BLaER1 (cell line): ENCODE measurements at regions not wholly inside any gene's neighbourhood (a gene's known extent, or its start where the extent isn't known, plus 50 kb on each side); places are given as distances from the start of the nearest gene placed in this dataset.
"Not testable (repeated sequence)": the region's sequence is repeated elsewhere in the genome, so short reads cannot be mapped to it uniquely, and the experiment has no call there.

ENCODE experiments used
- H3K27ac ChIP-seq: shearing (Covaris generic); formaldehyde crosslinking; 2 replicates; pipeline ENCODE4 v1.8.1; 2022
- H3K27me3 ChIP-seq: shearing (Covaris generic); formaldehyde crosslinking; 2 replicates; pipeline ENCODE4 v1.8.1; 2022
- H3K36me3 ChIP-seq: shearing (Covaris generic); formaldehyde crosslinking; 2 replicates; pipeline ENCODE4 v1.8.1; 2022
- H3K4me1 ChIP-seq: shearing (Covaris generic); formaldehyde crosslinking; 2 replicates; pipeline ENCODE4 v1.8.1; 2022
- H3K4me2 ChIP-seq: shearing (Covaris generic); formaldehyde crosslinking; 2 replicates; pipeline ENCODE4 v1.8.1; 2022
- H3K4me3 ChIP-seq: shearing (Covaris generic); formaldehyde crosslinking; 2 replicates; pipeline ENCODE4 v1.8.1; 2022
- H3K9ac ChIP-seq: shearing (Covaris generic); formaldehyde crosslinking; 2 replicates; pipeline ENCODE4 v1.8.1; 2022
- H3K9me3 ChIP-seq: shearing (Covaris generic); formaldehyde crosslinking; 2 replicates; pipeline ENCODE4 v1.8.1; 2022
- H4K20me1 ChIP-seq: shearing (Covaris generic); formaldehyde crosslinking; 2 replicates; pipeline ENCODE4 v1.8.1; 2022
- Cebpa-rat ChIP-seq: shearing (Covaris generic); IDR thresholded peaks from 2 replicates; pipeline ENCODE4 v1.8.1; 2022

- H3K4me2 ChIP-seq = no peak overlapping the region
- H3K27ac ChIP-seq = no peak overlapping the region
- H4K20me1 ChIP-seq = no peaks in the 10 kb centered on the region
- TF ChIP-seq Cebpa-rat = no peak
- no peaks in the 10 kb centered on the region for H3K27me3 ChIP-seq
- no peaks in the 10 kb centered on the region for H3K4me1 ChIP-seq
- no peaks in the 10 kb centered on the region for H3K36me3 ChIP-seq
- H3K9ac ChIP-seq = no peak overlapping the region
- no peaks in the 10 kb centered on the region for H3K9me3 ChIP-seq
- H3K4me3 ChIP-seq = no peak overlapping the region
Observed at GRCh38 chr5:24232041-24232440, 412.7 kb downstream of the CDH10 start.

DNA sequence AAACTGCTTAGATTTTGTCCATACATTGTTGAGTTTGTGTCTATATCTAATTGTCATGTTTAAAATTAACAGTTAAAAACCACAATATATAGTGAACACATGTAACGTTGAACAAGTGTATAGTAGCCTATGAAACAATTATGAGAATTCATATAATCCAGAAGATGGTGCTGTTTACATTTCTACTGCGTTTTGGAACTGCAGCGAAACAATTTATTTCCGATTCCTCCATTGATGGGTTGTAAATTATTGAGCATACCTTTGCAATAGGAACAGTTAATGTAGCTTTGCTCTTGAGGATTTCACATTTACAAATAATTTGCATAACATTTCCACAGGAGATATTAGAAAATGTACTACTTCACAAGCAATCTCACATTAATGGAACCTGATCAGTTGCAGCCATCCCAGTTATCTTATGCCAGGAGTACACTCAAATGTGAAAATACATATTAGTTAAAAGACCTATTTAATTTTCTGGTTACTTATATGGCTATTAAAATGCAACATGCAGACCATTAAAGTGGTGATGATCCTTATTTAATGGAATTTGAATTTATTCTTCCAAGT, 411.8 kb downstream of the CDH10 start:
- no peaks in the 10 kb centered on the region for H3K36me3 ChIP-seq
- H3K27me3 ChIP-seq = no peaks in the 10 kb centered on the region
- H3K27ac ChIP-seq = no peak overlapping the region
- no peak overlapping the region for H3K9ac ChIP-seq
- no peak overlapping the region for H3K4me3 ChIP-seq
- no peaks in the 10 kb centered on the region for H4K20me1 ChIP-seq
- H3K4me2 ChIP-seq = no peak overlapping the region
- no peaks in the 10 kb centered on the region for H3K9me3 ChIP-seq
- no peaks in the 10 kb centered on the region for H3K4me1 ChIP-seq
- no peak for TF ChIP-seq Cebpa-rat

DNA sequence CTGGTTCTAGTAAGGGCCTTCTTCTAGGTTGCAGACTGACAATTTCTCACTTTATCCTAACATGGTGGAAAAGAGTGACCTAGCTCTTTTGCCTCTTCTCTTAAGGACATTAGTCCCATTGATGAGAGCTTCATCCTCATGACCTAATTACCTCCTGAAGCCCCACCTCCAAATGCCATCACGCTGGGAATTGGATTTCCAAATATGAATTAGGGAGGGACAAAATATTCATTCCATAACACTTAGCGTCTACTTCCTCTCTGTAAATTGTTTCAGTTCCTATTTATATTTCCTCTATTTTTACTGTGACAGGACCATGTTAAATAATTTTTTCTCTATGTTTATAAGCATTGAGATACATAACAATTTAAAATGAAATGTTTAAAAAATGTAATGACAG, 408.8 kb downstream of the CDH10 start:
- no peaks in the 10 kb centered on the region for H3K9me3 ChIP-seq
- no peaks in the 10 kb centered on the region for H3K27me3 ChIP-seq
- H3K9ac ChIP-seq = no peak overlapping the region
- no peaks in the 10 kb centered on the region for H3K4me1 ChIP-seq
- TF ChIP-seq Cebpa-rat = no peak
- H3K4me2 ChIP-seq = no peak overlapping the region
- no peak overlapping the region for H3K4me3 ChIP-seq
- no peaks in the 10 kb centered on the region for H3K36me3 ChIP-seq
- H3K27ac ChIP-seq = no peak overlapping the region
- no peaks in the 10 kb centered on the region for H4K20me1 ChIP-seq

DNA sequence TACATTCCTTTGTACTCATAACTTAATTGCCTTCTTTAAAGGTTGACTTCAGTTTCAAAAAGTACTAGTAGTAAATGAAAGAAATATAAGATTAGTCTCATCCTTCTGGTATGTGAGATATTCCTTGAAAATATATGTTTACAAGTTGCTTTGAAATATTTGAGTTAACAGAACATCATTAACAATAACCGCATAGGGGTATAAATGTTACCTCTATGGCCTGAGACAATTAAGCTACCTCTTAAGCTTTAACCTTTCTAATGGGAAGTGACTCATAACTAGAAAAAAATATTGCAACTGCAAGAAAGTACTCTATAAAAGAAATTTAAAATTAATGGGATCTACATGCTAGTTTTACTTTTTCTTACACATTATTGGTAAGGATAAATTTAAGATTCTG, 399.0 kb downstream of the CDH10 start:
- Histone ChIP-seq H3K36me3 (no peaks in the 10 kb centered on the region), H3K9ac (no peak overlapping the region), H4K20me1 (no peaks in the 10 kb centered on the region), H3K4me3 (no peak overlapping the region), H3K4me2 (no peak overlapping the region), H3K4me1 (no peaks in the 10 kb centered on the region), H3K9me3 (no peaks in the 10 kb centered on the region), H3K27ac (no peak overlapping the region), H3K27me3 (no peaks in the 10 kb centered on the region)
- TF ChIP-seq Cebpa-rat = no peak

GRCh38 chr5:24264547-24264946, 380.2 kb downstream of the CDH10 start:
- no peak overlapping the region for H3K27ac ChIP-seq
- no peak overlapping the region for H3K4me2 ChIP-seq
- no peaks in the 10 kb centered on the region for H4K20me1 ChIP-seq

GRCh38 chr5:24265306-24265705, 379.5 kb downstream of the CDH10 start:
- no peak overlapping the region for H3K27ac ChIP-seq
- H3K9me3 ChIP-seq = no peaks in the 10 kb centered on the region
- no peaks in the 10 kb centered on the region for H3K27me3 ChIP-seq
- no peak for TF ChIP-seq Cebpa-rat
- H3K4me1 ChIP-seq = no peaks in the 10 kb centered on the region
- no peaks in the 10 kb centered on the region for H3K36me3 ChIP-seq
- H3K4me3 ChIP-seq = no peak overlapping the region
- no peaks in the 10 kb centered on the region for H4K20me1 ChIP-seq
- no peak overlapping the region for H3K9ac ChIP-seq
- no peak overlapping the region for H3K4me2 ChIP-seq

More at GRCh38 chr5:24264547-24264946, 380.2 kb downstream of the CDH10 start:
- TF ChIP-seq Cebpa-rat = no peak
- no peak overlapping the region for H3K4me3 ChIP-seq
- H3K4me1 ChIP-seq = no peaks in the 10 kb centered on the region
- H3K9ac ChIP-seq = no peak overlapping the region
- no peaks in the 10 kb centered on the region for H3K27me3 ChIP-seq
- no peaks in the 10 kb centered on the region for H3K9me3 ChIP-seq
- H3K36me3 ChIP-seq = no peaks in the 10 kb centered on the region

- Histone ChIP-seq H3K9ac (no peak overlapping the region), H4K20me1 (no peaks in the 10 kb centered on the region), H3K4me3 (no peak overlapping the region), H3K27ac (no peak overlapping the region), H3K27me3 (no peaks in the 10 kb centered on the region), H3K4me1 (no peaks in the 10 kb centered on the region), H3K4me2 (no peak overlapping the region), H3K9me3 (no peaks in the 10 kb centered on the region), H3K36me3 (no peaks in the 10 kb centered on the region)
- no peak for TF ChIP-seq Cebpa-rat
Observed at GRCh38 chr5:24268482-24269056, 376.2 kb downstream of the CDH10 start.

- not testable (repeated sequence) for H3K4me3 ChIP-seq, H3K27ac ChIP-seq, H3K36me3 ChIP-seq, H3K9ac ChIP-seq, H4K20me1 ChIP-seq, H3K9me3 ChIP-seq, H3K4me1 ChIP-seq, H3K4me2 ChIP-seq, H3K27me3 ChIP-seq
Observed at GRCh38 chr5:24271702-24272118, 373.1 kb downstream of the CDH10 start.

GRCh38 chr5:24272741-24273140, 372.0 kb downstream of the CDH10 start:
- no peak overlapping the region for H3K4me3 ChIP-seq
- no peaks in the 10 kb centered on the region for H3K9me3 ChIP-seq
- no peaks in the 10 kb centered on the region for H3K27me3 ChIP-seq
- H3K36me3 ChIP-seq = no peaks in the 10 kb centered on the region
- no peaks in the 10 kb centered on the region for H3K4me1 ChIP-seq
- H3K4me2 ChIP-seq = no peak overlapping the region
- TF ChIP-seq Cebpa-rat = no peak
- H3K9ac ChIP-seq = no peak overlapping the region
- H3K27ac ChIP-seq = no peak overlapping the region
- no peaks in the 10 kb centered on the region for H4K20me1 ChIP-seq

GRCh38 chr5:24280215-24280614, 364.6 kb downstream of the CDH10 start:
- H3K4me1 ChIP-seq = no peaks in the 10 kb centered on the region
- no peaks in the 10 kb centered on the region for H3K36me3 ChIP-seq
- no peak for TF ChIP-seq Cebpa-rat
- H3K27me3 ChIP-seq = no peaks in the 10 kb centered on the region
- H3K27ac ChIP-seq = no peak overlapping the region
- no peak overlapping the region for H3K4me2 ChIP-seq
- no peaks in the 10 kb centered on the region for H4K20me1 ChIP-seq
- H3K4me3 ChIP-seq = no peak overlapping the region
- H3K9ac ChIP-seq = no peak overlapping the region
- no peaks in the 10 kb centered on the region for H3K9me3 ChIP-seq

- Histone ChIP-seq H3K27me3 (no peaks in the 10 kb centered on the region), H3K36me3 (no peaks in the 10 kb centered on the region), H3K4me1 (no peaks in the 10 kb centered on the region), H3K27ac (no peak overlapping the region), H4K20me1 (no peaks in the 10 kb centered on the region), H3K4me3 (no peak overlapping the region), H3K4me2 (no peak overlapping the region), H3K9ac (no peak overlapping the region), H3K9me3 (no peaks in the 10 kb centered on the region)
- no peak for TF ChIP-seq Cebpa-rat
Observed at GRCh38 chr5:24281818-24282217, 363.0 kb downstream of the CDH10 start.
